ENCODE measurements at regions not wholly inside any gene's neighbourhood (a gene's known extent, or its start where the extent isn't known, plus 50 kb on each side); places are given as distances from the start of the nearest gene placed in this dataset.

- no peak for TF ChIP-seq IKZF3 (tag by site-specific recombination; IDR thresholded peaks at IDR 0.05)
- TF ChIP-seq ZNF211 (tag by site-specific recombination; IDR thresholded peaks at IDR 0.05; ENCODE audit: low read depth), result no peak
- TF ChIP-seq PBX3 (CRISPR knock-in tag; IDR thresholded peaks at IDR 0.05), result no peak
- TF ChIP-seq REST (tag by site-specific recombination; IDR thresholded peaks at IDR 0.05), result no peak
- TF ChIP-seq ZBTB7A (tag by site-specific recombination; IDR thresholded peaks at IDR 0.05; ENCODE audit: low read depth), result no peak
- TF ChIP-seq ZNF530 (tag by site-specific recombination; IDR thresholded peaks at IDR 0.05; ENCODE audit: low read depth), result no peak
- TF ChIP-seq CTCF (tag by site-specific recombination; IDR thresholded peaks at IDR 0.05), result no peak
- TF ChIP-seq ZNF324 (tag by site-specific recombination; IDR thresholded peaks at IDR 0.05), result no peak
- no peak for TF ChIP-seq SP2 (tag by site-specific recombination; IDR thresholded peaks at IDR 0.05)
- TF ChIP-seq ZSCAN18 (tag by site-specific recombination; IDR thresholded peaks at IDR 0.05), result no peak
- no peak for TF ChIP-seq ZNF830 (tag by site-specific recombination; IDR thresholded peaks at IDR 0.05; ENCODE audit: low read depth)
- no peak for TF ChIP-seq HOXC10 (CRISPR knock-in tag; IDR thresholded peaks at IDR 0.05)
- TF ChIP-seq TSHZ1 (tag by site-specific recombination; IDR thresholded peaks at IDR 0.05; ENCODE audit: borderline replicate concordance), result no peak
- no peak for TF ChIP-seq TCF7L2 (IDR thresholded peaks at IDR 0.05; ENCODE audit: borderline replicate concordance, low read depth, low read length)
These were observed 102.1 kb upstream of the CEP162 start for GRCh38 chr6:84329516-84329915.

Data from HEK293 (cell line).